ENCODE measurements at regions not wholly inside any gene's neighbourhood (a gene's known extent, or its start where the extent isn't known, plus 50 kb on each side); places are given as distances from the start of the nearest gene placed in this dataset.

GRCh38 chr3:118811236-118811732, 223.4 kb downstream of the IGSF11 start:
- no peak for DNase-seq

GRCh38 chr3:118813472-118813871, 221.2 kb downstream of the IGSF11 start:
- DNase-seq, result no peak

- peak; percentile 15 for DNase-seq
These were observed 216.9 kb downstream of the IGSF11 start for GRCh38 chr3:118817748-118818165.

GRCh38 chr3:118818386-118818785, 216.3 kb downstream of the IGSF11 start:
- no peak for DNase-seq

GRCh38 chr3:118823626-118824025, 211.0 kb downstream of the IGSF11 start:
- no peak for DNase-seq

- DNase-seq, result no peak
These were observed 207.2 kb downstream of the IGSF11 start for GRCh38 chr3:118827446-118827845.

GRCh38 chr3:118828351-118828750, 206.3 kb downstream of the IGSF11 start:
- DNase-seq, result no peak

GRCh38 chr3:118833075-118833474, 201.6 kb downstream of the IGSF11 start:
- DNase-seq, result no peak

GRCh38 chr3:118838871-118839270, 195.8 kb downstream of the IGSF11 start:
- no peak for DNase-seq

- no peak for DNase-seq
These were observed 192.3 kb downstream of the IGSF11 start for GRCh38 chr3:118842147-118842863.

- DNase-seq, result no peak
These were observed 188.5 kb downstream of the IGSF11 start for GRCh38 chr3:118846176-118846575.

Data from NCI-H748 treated with DMSO at 0.1 percent for 48 hours (cell line).